ENCODE measurements at regions not wholly inside any gene's neighbourhood (a gene's known extent, or its start where the extent isn't known, plus 50 kb on each side); places are given as distances from the start of the nearest gene placed in this dataset.

- Histone ChIP-seq H3K9me3 (no peaks in the 10 kb centered on the region), H3K36me3 (no peaks in the 10 kb centered on the region), H3K4me3 (ENCODE audit: low read depth in 1 of 2, low read length in 1 of 2) (no peak overlapping the region), H3K27ac (no peak overlapping the region), H3K4me1 (ENCODE audit: control insufficient read depth in 1 of 2, insufficient read depth in 1 of 2, low read depth in 1 of 2, low read length in 1 of 2) (no peaks in the 10 kb centered on the region), H3K27me3 (peaks cover 21% of the 10 kb centered on the region)
- TF ChIP-seq CTCF (IDR thresholded peaks at IDR 0.05) = no peak
These were observed 346.1 kb downstream of the SIPA1L2 start for GRCh38 chr1:232283864-232284263.

- Histone ChIP-seq H3K4me3 (ENCODE audit: low read depth in 1 of 2, low read length in 1 of 2) (no peak overlapping the region), H3K27ac (no peak overlapping the region), H3K4me1 (ENCODE audit: control insufficient read depth in 1 of 2, insufficient read depth in 1 of 2, low read depth in 1 of 2, low read length in 1 of 2) (no peaks in the 10 kb centered on the region), H3K36me3 (no peaks in the 10 kb centered on the region), H3K27me3 (peaks cover 21% of the 10 kb centered on the region), H3K9me3 (no peaks in the 10 kb centered on the region)
- TF ChIP-seq CTCF (IDR thresholded peaks at IDR 0.05) = no peak
These were observed 347.4 kb downstream of the SIPA1L2 start for GRCh38 chr1:232282498-232282897.

GRCh38 chr1:232280910-232281309, 349.0 kb downstream of the SIPA1L2 start:
- Histone ChIP-seq H3K9me3 (no peaks in the 10 kb centered on the region), H3K27me3 (peaks cover 28% of the 10 kb centered on the region), H3K36me3 (no peaks in the 10 kb centered on the region), H3K4me3 (ENCODE audit: low read depth in 1 of 2, low read length in 1 of 2) (no peak overlapping the region), H3K4me1 (ENCODE audit: control insufficient read depth in 1 of 2, insufficient read depth in 1 of 2, low read depth in 1 of 2, low read length in 1 of 2) (no peaks in the 10 kb centered on the region), H3K27ac (no peak overlapping the region)
- TF ChIP-seq CTCF (IDR thresholded peaks at IDR 0.05) = no peak

- no peaks in the 10 kb centered on the region for H3K9me3 ChIP-seq
- H3K4me1 ChIP-seq (ENCODE audit: control insufficient read depth in 1 of 2, insufficient read depth in 1 of 2, low read depth in 1 of 2, low read length in 1 of 2) = no peaks in the 10 kb centered on the region
- H3K36me3 ChIP-seq = no peaks in the 10 kb centered on the region
- no peak overlapping the region for H3K4me3 ChIP-seq (ENCODE audit: low read depth in 1 of 2, low read length in 1 of 2)
- no peak for TF ChIP-seq CTCF (IDR thresholded peaks at IDR 0.05)
- H3K27me3 ChIP-seq = peaks cover 28% of the 10 kb centered on the region
- no peak overlapping the region for H3K27ac ChIP-seq
These were observed 350.0 kb downstream of the SIPA1L2 start for GRCh38 chr1:232279909-232280400.

- TF ChIP-seq CTCF (IDR thresholded peaks at IDR 0.05) = no peak
- no peaks in the 10 kb centered on the region for H3K9me3 ChIP-seq
- H3K36me3 ChIP-seq = no peaks in the 10 kb centered on the region
- no peak overlapping the region for H3K27ac ChIP-seq
- no peak overlapping the region for H3K4me3 ChIP-seq (ENCODE audit: low read depth in 1 of 2, low read length in 1 of 2)
- peaks cover 28% of the 10 kb centered on the region for H3K27me3 ChIP-seq
- H3K4me1 ChIP-seq (ENCODE audit: control insufficient read depth in 1 of 2, insufficient read depth in 1 of 2, low read depth in 1 of 2, low read length in 1 of 2) = no peaks in the 10 kb centered on the region
These were observed 351.0 kb downstream of the SIPA1L2 start for GRCh38 chr1:232278925-232279324.

- Histone ChIP-seq H3K9me3 (no peaks in the 10 kb centered on the region), H3K27ac (no peak overlapping the region)
- no peak for TF ChIP-seq CTCF (IDR thresholded peaks at IDR 0.05)
These were observed 353.3 kb downstream of the SIPA1L2 start for GRCh38 chr1:232276651-232277050.

More at GRCh38 chr1:232276651-232277050, 353.3 kb downstream of the SIPA1L2 start:
- H3K4me1 ChIP-seq (ENCODE audit: control insufficient read depth in 1 of 2, insufficient read depth in 1 of 2, low read depth in 1 of 2, low read length in 1 of 2) = peaks cover 4 to 8% of the 10 kb centered on the region in 2 experiments
- H3K4me3 ChIP-seq (ENCODE audit: low read depth in 1 of 2, low read length in 1 of 2) = no peak overlapping the region
- H3K27me3 ChIP-seq = peaks cover 16% of the 10 kb centered on the region
- H3K36me3 ChIP-seq = no peaks in the 10 kb centered on the region
